ENCODE measurements at regions not wholly inside any gene's neighbourhood (a gene's known extent, or its start where the extent isn't known, plus 50 kb on each side); places are given as distances from the start of the nearest gene placed in this dataset.

DNA sequence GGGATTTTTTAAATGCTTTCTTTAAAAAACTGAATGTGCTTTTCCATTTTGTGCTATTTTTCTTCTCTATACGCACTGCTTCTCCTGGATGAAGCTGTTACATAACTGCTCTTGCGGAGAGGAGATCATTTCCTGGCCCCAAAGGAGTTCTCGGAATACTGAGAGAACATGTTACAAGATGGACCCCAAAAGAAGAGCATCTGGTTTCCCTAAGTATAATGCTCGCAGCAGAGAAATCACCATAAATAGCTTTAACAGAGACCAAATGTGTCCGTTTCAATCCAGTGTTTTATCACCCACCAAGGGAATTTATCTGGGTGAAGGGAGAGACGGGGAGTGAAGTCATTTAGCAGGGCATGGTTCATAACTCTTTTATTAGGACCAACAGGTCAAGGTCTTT lies 80.1 kb downstream of the RBM43 start (continued):
- TF ChIP-seq, protein P1, sequence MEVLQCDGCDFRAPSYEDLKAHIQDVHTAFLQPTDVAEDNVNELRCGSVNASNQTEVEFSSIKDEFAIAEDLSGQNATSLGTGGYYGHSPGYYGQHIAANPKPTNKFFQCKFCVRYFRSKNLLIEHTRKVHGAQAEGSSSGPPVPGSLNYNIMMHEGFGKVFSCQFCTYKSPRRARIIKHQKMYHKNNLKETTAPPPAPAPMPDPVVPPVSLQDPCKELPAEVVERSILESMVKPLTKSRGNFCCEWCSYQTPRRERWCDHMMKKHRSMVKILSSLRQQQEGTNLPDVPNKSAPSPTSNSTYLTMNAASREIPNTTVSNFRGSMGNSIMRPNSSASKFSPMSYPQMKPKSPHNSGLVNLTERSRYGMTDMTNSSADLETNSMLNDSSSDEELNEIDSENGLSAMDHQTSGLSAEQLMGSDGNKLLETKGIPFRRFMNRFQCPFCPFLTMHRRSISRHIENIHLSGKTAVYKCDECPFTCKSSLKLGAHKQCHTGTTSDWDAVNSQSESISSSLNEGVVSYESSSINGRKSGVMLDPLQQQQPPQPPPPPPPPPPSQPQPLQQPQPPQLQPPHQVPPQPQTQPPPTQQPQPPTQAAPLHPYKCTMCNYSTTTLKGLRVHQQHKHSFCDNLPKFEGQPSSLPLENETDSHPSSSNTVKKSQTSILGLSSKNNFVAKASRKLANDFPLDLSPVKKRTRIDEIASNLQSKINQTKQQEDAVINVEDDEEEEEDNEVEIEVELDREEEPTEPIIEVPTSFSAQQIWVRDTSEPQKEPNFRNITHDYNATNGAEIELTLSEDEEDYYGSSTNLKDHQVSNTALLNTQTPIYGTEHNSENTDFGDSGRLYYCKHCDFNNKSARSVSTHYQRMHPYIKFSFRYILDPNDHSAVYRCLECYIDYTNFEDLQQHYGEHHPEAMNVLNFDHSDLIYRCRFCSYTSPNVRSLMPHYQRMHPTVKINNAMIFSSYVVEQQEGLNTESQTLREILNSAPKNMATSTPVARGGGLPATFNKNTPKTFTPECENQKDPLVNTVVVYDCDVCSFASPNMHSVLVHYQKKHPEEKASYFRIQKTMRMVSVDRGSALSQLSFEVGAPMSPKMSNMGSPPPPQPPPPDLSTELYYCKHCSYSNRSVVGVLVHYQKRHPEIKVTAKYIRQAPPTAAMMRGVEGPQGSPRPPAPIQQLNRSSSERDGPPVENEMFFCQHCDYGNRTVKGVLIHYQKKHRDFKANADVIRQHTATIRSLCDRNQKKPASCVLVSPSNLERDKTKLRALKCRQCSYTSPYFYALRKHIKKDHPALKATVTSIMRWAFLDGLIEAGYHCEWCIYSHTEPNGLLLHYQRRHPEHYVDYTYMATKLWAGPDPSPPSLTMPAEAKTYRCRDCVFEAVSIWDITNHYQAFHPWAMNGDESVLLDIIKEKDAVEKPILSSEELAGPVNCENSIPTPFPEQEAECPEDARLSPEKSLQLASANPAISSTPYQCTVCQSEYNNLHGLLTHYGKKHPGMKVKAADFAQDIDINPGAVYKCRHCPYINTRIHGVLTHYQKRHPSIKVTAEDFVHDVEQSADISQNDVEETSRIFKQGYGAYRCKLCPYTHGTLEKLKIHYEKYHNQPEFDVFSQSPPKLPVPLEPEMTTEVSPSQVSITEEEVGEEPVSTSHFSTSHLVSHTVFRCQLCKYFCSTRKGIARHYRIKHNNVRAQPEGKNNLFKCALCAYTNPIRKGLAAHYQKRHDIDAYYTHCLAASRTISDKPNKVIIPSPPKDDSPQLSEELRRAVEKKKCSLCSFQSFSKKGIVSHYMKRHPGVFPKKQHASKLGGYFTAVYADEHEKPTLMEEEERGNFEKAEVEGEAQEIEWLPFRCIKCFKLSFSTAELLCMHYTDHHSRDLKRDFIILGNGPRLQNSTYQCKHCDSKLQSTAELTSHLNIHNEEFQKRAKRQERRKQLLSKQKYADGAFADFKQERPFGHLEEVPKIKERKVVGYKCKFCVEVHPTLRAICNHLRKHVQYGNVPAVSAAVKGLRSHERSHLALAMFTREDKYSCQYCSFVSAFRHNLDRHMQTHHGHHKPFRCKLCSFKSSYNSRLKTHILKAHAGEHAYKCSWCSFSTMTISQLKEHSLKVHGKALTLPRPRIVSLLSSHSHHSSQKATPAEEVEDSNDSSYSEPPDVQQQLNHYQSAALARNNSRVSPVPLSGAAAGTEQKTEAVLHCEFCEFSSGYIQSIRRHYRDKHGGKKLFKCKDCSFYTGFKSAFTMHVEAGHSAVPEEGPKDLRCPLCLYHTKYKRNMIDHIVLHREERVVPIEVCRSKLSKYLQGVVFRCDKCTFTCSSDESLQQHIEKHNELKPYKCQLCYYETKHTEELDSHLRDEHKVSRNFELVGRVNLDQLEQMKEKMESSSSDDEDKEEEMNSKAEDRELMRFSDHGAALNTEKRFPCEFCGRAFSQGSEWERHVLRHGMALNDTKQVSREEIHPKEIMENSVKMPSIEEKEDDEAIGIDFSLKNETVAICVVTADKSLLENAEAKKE (CRISPR knock-in tag; IDR thresholded peaks at IDR 0.05), result no peak
- TF ChIP-seq STAT1 (IDR thresholded peaks at IDR 0.05; ENCODE audit: unreplicated experiment), result no peak
- TF ChIP-seq, protein P2, sequence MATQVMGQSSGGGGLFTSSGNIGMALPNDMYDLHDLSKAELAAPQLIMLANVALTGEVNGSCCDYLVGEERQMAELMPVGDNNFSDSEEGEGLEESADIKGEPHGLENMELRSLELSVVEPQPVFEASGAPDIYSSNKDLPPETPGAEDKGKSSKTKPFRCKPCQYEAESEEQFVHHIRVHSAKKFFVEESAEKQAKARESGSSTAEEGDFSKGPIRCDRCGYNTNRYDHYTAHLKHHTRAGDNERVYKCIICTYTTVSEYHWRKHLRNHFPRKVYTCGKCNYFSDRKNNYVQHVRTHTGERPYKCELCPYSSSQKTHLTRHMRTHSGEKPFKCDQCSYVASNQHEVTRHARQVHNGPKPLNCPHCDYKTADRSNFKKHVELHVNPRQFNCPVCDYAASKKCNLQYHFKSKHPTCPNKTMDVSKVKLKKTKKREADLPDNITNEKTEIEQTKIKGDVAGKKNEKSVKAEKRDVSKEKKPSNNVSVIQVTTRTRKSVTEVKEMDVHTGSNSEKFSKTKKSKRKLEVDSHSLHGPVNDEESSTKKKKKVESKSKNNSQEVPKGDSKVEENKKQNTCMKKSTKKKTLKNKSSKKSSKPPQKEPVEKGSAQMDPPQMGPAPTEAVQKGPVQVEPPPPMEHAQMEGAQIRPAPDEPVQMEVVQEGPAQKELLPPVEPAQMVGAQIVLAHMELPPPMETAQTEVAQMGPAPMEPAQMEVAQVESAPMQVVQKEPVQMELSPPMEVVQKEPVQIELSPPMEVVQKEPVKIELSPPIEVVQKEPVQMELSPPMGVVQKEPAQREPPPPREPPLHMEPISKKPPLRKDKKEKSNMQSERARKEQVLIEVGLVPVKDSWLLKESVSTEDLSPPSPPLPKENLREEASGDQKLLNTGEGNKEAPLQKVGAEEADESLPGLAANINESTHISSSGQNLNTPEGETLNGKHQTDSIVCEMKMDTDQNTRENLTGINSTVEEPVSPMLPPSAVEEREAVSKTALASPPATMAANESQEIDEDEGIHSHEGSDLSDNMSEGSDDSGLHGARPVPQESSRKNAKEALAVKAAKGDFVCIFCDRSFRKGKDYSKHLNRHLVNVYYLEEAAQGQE (IDR thresholded peaks at IDR 0.05; ENCODE audit: unreplicated experiment), result no peak

DNA sequence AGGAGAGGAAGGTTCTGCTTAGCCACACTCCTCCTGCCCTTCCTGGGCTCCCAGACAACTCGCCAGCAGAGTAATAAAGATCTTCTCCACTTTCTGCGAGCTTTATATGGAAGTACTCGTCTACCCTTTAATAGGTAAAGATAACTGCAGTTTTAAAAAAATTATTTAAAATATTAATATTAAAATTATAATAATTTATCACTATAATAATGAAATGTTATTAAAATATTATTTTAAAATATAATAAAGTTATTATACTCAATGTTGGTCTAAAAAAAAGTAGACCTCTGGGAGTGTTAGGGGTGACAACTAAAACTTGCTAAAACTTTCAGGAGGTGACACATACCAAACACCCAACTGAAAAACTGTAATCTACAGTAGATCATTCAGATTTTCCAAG lies 81.5 kb downstream of the RBM43 start:
- Histone ChIP-seq H3K27ac (ENCODE audit: low read depth) (no peak overlapping the region), H3K4me3 (no peak overlapping the region), H3K4me2 (no peak overlapping the region), H3K79me2 (replicated peaks; ENCODE audit: insufficient read depth) (no peaks in the 10 kb centered on the region), H3K27me3 (ENCODE audit: insufficient read depth) (no peaks in the 10 kb centered on the region), H2AFZ (no peak overlapping the region), H3F3A (replicated peaks; ENCODE audit: low read depth) (peaks cover under 1% of the 10 kb centered on the region; the same call in 1 of the 2 replicates), H3K4me1 (ENCODE audit: insufficient read depth) (peaks cover 40% of the 10 kb centered on the region), H3K9me2 (ENCODE audit: insufficient read depth) (no peaks in the 10 kb centered on the region), H3K36me3 (ENCODE audit: insufficient read depth) (no peaks in the 10 kb centered on the region), H4K20me1 (replicated peaks; ENCODE audit: insufficient read depth) (no peaks in the 10 kb centered on the region)
- Mint-ChIP-seq H3K4me1 (peaks cover 28% of the 10 kb centered on the region), H3K4me3 (no peak overlapping the region), H3K27ac (no peak overlapping the region; the same call in 1 of the 2 replicates), H3K9me3 (no peaks in the 10 kb centered on the region), H3K36me3 (ENCODE audit: low read depth) (no peaks in the 10 kb centered on the region), H3K27me3 (ENCODE audit: insufficient read depth, low read depth, poor library complexity) (no peaks in the 10 kb centered on the region)
- DNase-seq (ENCODE audit: low spot score), result no peak
- no peak for ATAC-seq
- TF ChIP-seq, protein P3, sequence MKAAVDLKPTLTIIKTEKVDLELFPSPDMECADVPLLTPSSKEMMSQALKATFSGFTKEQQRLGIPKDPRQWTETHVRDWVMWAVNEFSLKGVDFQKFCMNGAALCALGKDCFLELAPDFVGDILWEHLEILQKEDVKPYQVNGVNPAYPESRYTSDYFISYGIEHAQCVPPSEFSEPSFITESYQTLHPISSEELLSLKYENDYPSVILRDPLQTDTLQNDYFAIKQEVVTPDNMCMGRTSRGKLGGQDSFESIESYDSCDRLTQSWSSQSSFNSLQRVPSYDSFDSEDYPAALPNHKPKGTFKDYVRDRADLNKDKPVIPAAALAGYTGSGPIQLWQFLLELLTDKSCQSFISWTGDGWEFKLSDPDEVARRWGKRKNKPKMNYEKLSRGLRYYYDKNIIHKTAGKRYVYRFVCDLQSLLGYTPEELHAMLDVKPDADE (IDR thresholded peaks at IDR 0.05), result no peak
- TF ChIP-seq ZNF114 (CRISPR knock-in tag; IDR thresholded peaks at IDR 0.05), result no peak
- no peak for TF ChIP-seq JUNB (IDR thresholded peaks at IDR 0.05; ENCODE audit: unreplicated experiment)
- TF ChIP-seq EZH2phosphoT487 (IDR thresholded peaks at IDR 0.05; ENCODE audit: unreplicated experiment), result no peak
- TF ChIP-seq POLR2AphosphoS5 (IDR thresholded peaks at IDR 0.05; ENCODE audit: low read depth), result no peak

Measured in GM23338 (cell line).